GM12801 (cell line): ENCODE measurements at regions not wholly inside any gene's neighbourhood (a gene's known extent, or its start where the extent isn't known, plus 50 kb on each side); places are given as distances from the start of the nearest gene placed in this dataset.

Source experiments
- TF ChIP-seq, protein P1 (sequence below): IDR thresholded peaks from one replicate; pipeline ENCODE4 v1.5.1; 2011; ENCODE audit warnings: control low read depth; ENCODE audit not compliant: insufficient read length; ENCODE audit errors: extremely low read depth

GRCh38 chr9:75239176-75239575 is 150.9 kb downstream of the OSTF1 start:
- TF ChIP-seq, protein P1, sequence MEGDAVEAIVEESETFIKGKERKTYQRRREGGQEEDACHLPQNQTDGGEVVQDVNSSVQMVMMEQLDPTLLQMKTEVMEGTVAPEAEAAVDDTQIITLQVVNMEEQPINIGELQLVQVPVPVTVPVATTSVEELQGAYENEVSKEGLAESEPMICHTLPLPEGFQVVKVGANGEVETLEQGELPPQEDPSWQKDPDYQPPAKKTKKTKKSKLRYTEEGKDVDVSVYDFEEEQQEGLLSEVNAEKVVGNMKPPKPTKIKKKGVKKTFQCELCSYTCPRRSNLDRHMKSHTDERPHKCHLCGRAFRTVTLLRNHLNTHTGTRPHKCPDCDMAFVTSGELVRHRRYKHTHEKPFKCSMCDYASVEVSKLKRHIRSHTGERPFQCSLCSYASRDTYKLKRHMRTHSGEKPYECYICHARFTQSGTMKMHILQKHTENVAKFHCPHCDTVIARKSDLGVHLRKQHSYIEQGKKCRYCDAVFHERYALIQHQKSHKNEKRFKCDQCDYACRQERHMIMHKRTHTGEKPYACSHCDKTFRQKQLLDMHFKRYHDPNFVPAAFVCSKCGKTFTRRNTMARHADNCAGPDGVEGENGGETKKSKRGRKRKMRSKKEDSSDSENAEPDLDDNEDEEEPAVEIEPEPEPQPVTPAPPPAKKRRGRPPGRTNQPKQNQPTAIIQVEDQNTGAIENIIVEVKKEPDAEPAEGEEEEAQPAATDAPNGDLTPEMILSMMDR: no peak

- TF ChIP-seq, protein P1: no peak
These were observed 154.1 kb downstream of the OSTF1 start for GRCh38 chr9:75242426-75242825.

DNA sequence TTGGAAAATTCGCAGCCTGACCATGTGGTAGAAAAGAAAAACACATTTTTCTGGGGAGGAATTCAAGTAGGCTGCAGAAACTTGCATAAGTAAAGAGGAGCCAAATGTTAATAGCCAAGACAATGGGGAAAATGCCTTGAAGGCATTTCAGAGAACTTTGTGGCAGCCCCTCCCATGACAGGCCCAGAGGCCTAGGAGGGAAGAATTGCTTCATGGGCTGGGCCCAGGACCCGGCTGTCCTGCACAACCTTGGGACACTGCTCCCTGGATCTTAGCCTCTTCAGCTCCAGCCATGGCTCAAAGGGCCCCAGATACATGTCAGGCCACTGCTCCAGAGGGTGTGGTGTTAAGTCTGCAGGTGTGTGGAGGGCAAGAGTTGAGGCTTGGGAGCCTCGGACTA is 158.6 kb downstream of the OSTF1 start:
- TF ChIP-seq, protein P1: no peak

DNA sequence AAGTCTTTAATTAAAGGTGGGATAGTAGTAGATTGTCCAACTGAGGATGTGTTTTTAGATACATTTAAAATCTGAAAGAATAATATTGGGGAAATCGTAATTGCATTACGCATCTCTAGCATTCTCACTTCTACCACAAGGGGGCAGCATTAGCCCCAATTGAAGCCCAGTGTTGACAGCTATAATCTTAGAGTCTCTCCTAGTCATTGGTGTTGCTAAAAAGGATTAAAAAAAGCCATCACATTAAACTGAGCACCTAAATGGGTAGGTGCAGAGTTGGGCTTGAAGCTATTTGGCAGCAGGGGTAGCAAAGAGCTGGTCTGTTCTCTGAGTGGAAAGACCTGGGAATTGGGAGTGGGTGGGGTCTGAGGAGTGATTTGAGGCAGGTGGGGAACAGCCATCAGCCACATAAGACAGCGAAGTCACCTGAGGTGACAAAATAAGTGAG is 177.2 kb downstream of the OSTF1 start:
- TF ChIP-seq, protein P1: peak; percentile 47

DNA sequence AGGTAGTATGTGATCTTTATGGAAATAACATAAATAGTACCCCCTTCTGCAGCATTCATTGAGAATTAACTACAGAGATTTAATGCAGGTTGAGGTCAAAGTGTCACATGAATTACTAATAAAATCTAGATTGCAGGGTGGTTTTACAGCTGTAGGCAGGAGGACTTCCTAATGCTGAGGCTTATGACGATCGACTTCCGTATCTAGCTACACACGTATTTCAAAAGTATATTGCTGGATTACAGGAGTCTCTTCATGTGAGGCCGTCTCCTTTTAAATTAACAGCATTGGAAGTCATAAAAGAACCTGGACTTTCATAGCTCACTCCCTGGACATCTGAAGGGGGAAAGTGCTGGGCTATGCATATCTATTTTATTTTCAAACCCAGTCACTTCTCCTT is 180.9 kb downstream of the OSTF1 start:
- TF ChIP-seq, protein P1: no peak

DNA sequence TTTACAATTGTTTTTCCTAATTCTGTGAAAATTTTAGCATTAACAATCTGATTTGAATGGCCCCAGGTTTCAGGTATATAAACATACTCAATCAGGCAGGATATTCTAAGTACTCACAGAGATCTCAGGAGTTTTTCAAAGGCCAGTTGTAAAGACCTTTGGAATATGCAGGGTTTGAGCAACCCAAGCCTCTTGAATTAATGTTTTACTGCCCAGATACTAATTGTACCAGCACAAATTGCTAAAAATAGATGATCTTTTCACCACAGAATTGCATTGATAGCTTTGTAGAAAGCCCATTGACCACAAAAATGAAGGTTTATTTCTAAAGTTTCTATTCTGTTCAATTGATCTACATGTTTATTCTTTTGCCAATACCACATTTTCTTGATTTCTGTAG is 186.5 kb downstream of the OSTF1 start:
- TF ChIP-seq, protein P1: no peak

DNA sequence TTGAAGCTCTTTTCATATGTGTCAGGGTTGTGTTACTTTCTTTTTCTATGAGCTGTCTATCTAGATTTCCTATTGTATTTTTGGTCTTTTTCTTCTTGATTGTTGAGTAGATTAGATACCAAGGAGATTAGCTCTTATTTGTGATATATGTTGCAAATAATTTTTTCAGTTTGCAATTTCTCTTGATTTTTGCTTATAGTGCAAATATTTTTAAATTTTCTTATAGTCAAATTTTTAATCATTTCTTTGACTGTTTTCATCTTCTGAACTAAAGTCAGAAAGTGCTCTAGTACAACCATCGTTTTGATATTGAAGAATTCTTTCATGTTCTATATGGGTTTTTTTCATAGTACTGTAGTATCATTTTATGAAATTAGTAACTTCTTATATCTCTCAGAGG is 193.7 kb downstream of the OSTF1 start:
- TF ChIP-seq, protein P1: no peak

DNA sequence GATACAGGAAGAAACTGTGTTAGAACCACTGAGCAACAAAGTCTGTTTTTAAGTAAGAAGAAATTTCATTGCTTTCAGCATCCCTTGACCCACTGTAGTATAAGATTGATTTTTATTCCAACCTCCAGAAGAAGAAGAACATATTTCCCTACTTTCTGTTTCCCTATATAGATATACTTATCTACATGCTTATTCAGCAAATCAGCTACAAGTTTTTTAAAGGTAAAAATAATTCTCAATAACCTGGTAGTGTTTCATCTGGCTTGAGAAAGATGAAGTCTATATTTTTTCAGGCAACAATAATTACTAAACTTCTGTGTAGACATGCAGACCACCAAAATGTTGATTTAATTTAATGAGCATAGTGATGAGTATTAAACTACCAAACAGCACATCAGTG is 201.0 kb downstream of the OSTF1 start:
- TF ChIP-seq, protein P1: no peak
